Activated T-cell treated with anti-CD3 and anti-CD28 coated beads, Interleukin-2, amount 50 U/mL, for 1 hour (primary cell): ENCODE measurements at regions not wholly inside any gene's neighbourhood (a gene's known extent, or its start where the extent isn't known, plus 50 kb on each side); places are given as distances from the start of the nearest gene placed in this dataset.
A peak's percentile ranks its signal among the peaks of the same experiment; 100 is the strongest.
"Not testable (repeated sequence)": the region's sequence is repeated elsewhere in the genome, so short reads cannot be mapped to it uniquely, and the experiment has no call there.

Experiments used
- DNase-seq: peaks from one replicate; pipeline ENCODE4 v3.0.0-alpha.2; 2020

GRCh38 chr4:3867403-3868100, 101.4 kb downstream of the ADRA2C start:
- no peak for DNase-seq

GRCh38 chr4:3868211-3869173, 102.3 kb downstream of the ADRA2C start:
- no peak for DNase-seq

GRCh38 chr4:3869174-3869572, 103.0 kb downstream of the ADRA2C start:
- DNase-seq = no peak

GRCh38 chr4:3869661-3870566, 103.7 kb downstream of the ADRA2C start:
- DNase-seq = no peak

- DNase-seq = no peak
Observed at GRCh38 chr4:3870567-3870962, 104.4 kb downstream of the ADRA2C start.

- DNase-seq = no peak
Observed at GRCh38 chr4:3871181-3871852, 105.1 kb downstream of the ADRA2C start.

- DNase-seq = no peak
Observed at GRCh38 chr4:3871881-3872833, 106.0 kb downstream of the ADRA2C start.

- no peak for DNase-seq
Observed at GRCh38 chr4:3872834-3873313, 106.7 kb downstream of the ADRA2C start.

GRCh38 chr4:3873408-3874027, 107.3 kb downstream of the ADRA2C start:
- no peak for DNase-seq

GRCh38 chr4:3874028-3874415, 107.8 kb downstream of the ADRA2C start:
- no peak for DNase-seq

- DNase-seq = peak; percentile 2
Observed at GRCh38 chr4:3874525-3875110, 108.4 kb downstream of the ADRA2C start.

- DNase-seq = peak; percentile 4
Observed at GRCh38 chr4:3875466-3875865, 109.3 kb downstream of the ADRA2C start.

- not testable (repeated sequence) for DNase-seq
Observed at GRCh38 chr4:3876057-3876845, 110.1 kb downstream of the ADRA2C start.

GRCh38 chr4:3877236-3877635, 111.1 kb downstream of the ADRA2C start:
- no peak for DNase-seq

GRCh38 chr4:3877868-3878267, 111.7 kb downstream of the ADRA2C start:
- DNase-seq = no peak

- no peak for DNase-seq
Observed at GRCh38 chr4:3878678-3879077, 112.5 kb downstream of the ADRA2C start.

GRCh38 chr4:3879681-3880614, 113.8 kb downstream of the ADRA2C start:
- DNase-seq = peak; percentile 38

GRCh38 chr4:3880615-3881120, 114.5 kb downstream of the ADRA2C start:
- peak; percentile 70 for DNase-seq
